ENCODE measurements at regions not wholly inside any gene's neighbourhood (a gene's known extent, or its start where the extent isn't known, plus 50 kb on each side); places are given as distances from the start of the nearest gene placed in this dataset.

DNA sequence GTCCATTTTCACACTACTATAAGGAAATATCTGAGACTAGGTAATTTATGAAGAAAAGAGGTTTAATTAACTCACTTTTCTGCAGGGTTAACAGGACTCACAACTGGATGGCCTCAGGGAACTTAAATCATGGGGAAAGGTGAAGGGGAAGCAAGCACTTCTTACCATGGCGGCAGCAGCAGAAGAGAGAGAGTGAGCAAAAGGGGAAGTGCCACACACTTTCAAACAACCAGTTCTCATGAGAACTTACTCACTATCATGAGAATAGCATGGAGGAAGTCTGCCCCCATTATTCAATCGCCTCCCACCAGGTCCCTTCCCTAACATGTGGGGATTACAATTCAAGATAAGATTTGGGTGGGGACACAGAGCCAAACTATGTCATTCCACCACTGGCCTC, 55.1 kb upstream of the NETO1 start:
- TF ChIP-seq, protein P1, sequence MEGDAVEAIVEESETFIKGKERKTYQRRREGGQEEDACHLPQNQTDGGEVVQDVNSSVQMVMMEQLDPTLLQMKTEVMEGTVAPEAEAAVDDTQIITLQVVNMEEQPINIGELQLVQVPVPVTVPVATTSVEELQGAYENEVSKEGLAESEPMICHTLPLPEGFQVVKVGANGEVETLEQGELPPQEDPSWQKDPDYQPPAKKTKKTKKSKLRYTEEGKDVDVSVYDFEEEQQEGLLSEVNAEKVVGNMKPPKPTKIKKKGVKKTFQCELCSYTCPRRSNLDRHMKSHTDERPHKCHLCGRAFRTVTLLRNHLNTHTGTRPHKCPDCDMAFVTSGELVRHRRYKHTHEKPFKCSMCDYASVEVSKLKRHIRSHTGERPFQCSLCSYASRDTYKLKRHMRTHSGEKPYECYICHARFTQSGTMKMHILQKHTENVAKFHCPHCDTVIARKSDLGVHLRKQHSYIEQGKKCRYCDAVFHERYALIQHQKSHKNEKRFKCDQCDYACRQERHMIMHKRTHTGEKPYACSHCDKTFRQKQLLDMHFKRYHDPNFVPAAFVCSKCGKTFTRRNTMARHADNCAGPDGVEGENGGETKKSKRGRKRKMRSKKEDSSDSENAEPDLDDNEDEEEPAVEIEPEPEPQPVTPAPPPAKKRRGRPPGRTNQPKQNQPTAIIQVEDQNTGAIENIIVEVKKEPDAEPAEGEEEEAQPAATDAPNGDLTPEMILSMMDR (IDR thresholded peaks at IDR 0.05), result no peak
- no peak for TF ChIP-seq POLR2A (IDR thresholded peaks at IDR 0.05)

All from thyroid gland (tissue), 4 donors.